ENCODE measurements at regions not wholly inside any gene's neighbourhood (a gene's known extent, or its start where the extent isn't known, plus 50 kb on each side); places are given as distances from the start of the nearest gene placed in this dataset.

DNA sequence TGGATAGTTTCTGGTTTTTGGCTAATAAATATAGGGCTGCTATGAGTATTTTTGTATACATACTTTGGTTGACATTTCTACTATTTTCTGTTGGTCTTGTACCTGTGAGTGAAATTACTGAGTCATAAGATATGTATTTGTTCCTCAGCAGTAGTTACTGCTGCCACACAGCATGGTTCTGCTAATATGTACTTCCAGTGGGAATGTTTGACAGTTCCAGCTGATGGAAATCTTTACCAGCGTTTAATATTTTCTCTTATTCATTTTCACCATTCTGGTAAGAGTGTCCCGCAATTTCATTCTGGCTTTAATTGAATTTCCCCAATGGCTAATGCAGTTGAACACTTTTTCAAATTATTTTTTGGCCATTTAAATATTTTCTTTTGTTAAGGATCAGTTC lies 57.9 kb upstream of the IL1R1 start:
- in situ Hi-C loops (cut with MboI; ENCODE audit: low sequenced_read_pairs, unreplicated experiment): no loop called here
- no peak for DNase-seq (ENCODE audit: low spot score)
- TF ChIP-seq, protein P1, sequence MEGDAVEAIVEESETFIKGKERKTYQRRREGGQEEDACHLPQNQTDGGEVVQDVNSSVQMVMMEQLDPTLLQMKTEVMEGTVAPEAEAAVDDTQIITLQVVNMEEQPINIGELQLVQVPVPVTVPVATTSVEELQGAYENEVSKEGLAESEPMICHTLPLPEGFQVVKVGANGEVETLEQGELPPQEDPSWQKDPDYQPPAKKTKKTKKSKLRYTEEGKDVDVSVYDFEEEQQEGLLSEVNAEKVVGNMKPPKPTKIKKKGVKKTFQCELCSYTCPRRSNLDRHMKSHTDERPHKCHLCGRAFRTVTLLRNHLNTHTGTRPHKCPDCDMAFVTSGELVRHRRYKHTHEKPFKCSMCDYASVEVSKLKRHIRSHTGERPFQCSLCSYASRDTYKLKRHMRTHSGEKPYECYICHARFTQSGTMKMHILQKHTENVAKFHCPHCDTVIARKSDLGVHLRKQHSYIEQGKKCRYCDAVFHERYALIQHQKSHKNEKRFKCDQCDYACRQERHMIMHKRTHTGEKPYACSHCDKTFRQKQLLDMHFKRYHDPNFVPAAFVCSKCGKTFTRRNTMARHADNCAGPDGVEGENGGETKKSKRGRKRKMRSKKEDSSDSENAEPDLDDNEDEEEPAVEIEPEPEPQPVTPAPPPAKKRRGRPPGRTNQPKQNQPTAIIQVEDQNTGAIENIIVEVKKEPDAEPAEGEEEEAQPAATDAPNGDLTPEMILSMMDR (IDR thresholded peaks at IDR 0.05; ENCODE audit: borderline replicate concordance, control extremely low read depth, extremely low read depth, insufficient read depth, missing control alignments): no peak

DNA sequence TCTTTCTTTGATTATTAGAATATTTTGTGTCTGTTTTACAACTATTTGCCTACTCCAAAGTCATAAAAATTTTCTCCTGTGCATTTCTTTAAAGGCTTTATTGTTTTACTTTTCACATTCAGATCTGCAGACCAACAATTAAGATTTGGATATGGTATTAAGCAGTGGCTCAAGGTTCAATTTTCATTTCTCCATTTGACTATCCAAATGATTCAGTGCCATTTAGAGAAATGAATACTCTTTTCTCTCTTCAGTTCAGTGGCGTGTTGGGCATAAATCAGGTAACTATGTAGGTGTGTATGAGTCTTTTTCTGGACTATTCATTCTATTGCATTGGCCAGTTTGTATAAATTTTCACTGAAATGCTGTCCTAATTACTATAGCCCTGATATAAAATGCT lies 57.3 kb upstream of the IL1R1 start:
- in situ Hi-C loops (cut with MboI; ENCODE audit: low sequenced_read_pairs, unreplicated experiment): no loop called here
- TF ChIP-seq, protein P1 (IDR thresholded peaks at IDR 0.05; ENCODE audit: borderline replicate concordance, control extremely low read depth, extremely low read depth, insufficient read depth, missing control alignments): no peak
- no peak for DNase-seq (ENCODE audit: low spot score)

DNA sequence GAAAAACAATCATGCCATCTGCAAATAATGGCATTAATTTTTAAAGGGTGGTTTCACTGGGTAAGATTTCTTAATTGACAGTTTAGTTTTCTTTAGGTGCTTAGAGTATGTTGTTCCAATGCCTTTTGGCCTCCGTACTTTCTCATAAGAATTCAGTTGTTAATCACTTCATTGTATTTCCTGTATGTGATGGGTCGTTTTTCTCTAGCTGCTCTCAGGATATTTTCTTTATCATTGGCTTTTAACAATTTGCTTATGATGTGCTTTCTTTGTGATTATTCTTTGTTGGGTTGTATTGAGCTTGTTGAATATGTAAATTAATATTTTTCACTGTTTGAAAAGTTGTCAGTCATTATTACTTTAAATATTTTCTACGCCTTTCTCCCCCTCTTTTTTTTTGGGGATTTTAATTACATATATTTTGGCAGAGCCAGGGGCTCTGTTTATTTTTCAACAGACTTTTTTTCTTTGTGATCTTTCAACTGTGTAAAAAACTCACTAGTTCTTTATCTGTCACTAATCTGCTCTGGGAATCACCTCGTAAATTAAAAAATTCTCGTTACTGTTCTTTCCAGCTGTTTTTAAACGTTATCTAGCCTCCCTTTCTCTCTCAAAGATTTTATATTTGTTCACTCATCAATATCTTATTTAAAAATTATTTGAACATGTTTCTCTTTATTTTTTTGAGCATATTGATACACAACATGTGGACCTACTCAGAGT lies 56.2 kb upstream of the IL1R1 start:
- TF ChIP-seq, protein P1 (IDR thresholded peaks at IDR 0.05; ENCODE audit: borderline replicate concordance, control extremely low read depth, extremely low read depth, insufficient read depth, missing control alignments): no peak
- in situ Hi-C loops (cut with MboI; ENCODE audit: low sequenced_read_pairs, unreplicated experiment): no loop called here
- no peak for DNase-seq (ENCODE audit: low spot score)

DNA sequence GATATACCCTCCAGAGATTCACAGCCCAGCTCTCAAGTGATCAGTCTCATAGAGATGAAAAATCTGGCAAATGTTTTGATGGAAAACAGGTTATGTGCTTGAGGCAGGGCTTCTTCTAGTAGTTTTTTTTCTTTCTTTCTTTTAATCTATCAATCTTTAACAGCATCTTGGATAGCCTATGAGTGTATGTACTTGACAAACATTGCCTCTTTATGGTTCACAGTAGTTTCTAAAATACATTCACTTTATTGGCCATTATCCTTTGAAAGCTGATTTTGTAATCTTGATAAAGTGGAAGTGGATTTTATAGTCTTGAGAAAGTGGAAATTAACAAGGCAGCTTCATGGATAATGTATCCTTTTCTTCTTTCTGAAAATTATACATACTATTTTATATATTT lies 51.4 kb upstream of the IL1R1 start:
- DNase-seq (ENCODE audit: low spot score): no peak
- in situ Hi-C loops (cut with MboI; ENCODE audit: low sequenced_read_pairs, unreplicated experiment): no loop called here
- TF ChIP-seq, protein P1 (IDR thresholded peaks at IDR 0.05; ENCODE audit: borderline replicate concordance, control extremely low read depth, extremely low read depth, insufficient read depth, missing control alignments): no peak

DNA sequence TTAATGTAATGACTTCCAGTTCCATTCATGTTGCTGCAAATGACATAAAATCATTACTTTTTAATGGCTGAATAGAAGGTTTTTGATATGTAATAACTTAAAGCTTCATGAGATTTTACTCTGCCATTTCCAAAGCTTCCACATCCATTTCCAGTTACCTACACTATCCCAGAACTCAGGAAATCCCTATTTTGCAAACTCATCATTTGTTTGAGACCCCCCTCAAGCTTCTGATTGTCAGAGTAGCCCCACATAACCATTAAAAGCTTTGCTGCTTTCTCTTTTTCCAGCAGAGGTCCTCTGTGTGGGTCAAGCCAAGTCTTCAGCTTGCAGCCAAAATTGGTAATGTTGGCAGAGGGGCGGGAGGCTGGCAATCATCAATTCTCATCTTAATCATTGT lies 50.6 kb upstream of the IL1R1 start:
- DNase-seq (ENCODE audit: low spot score): no peak
- in situ Hi-C loops (cut with MboI; ENCODE audit: low sequenced_read_pairs, unreplicated experiment): no loop called here
- TF ChIP-seq, protein P1 (IDR thresholded peaks at IDR 0.05; ENCODE audit: borderline replicate concordance, control extremely low read depth, extremely low read depth, insufficient read depth, missing control alignments): no peak

DNA sequence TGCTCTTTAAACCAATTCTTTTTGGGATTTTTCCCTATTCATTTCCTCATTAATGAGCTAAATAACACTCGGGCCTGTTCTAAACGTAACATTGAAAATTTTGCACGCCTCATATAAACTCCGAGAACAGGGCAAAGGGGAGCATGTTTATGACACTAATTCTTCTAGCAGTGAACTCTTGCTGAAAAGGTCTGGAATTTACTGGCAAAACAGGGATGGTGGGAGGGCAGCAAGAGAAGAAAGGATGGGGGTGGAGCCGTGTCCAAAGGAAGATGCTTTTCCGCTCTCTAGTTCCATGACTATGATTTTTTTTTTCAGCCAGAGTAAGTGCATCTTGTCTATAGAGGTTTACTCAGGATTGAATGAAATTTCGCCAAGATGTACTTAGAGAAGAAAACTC lies 50.0 kb upstream of the IL1R1 start:
- TF ChIP-seq, protein P1 (IDR thresholded peaks at IDR 0.05; ENCODE audit: borderline replicate concordance, control extremely low read depth, extremely low read depth, insufficient read depth, missing control alignments): no peak
- DNase-seq (ENCODE audit: low spot score): no peak
- in situ Hi-C loops (cut with MboI; ENCODE audit: low sequenced_read_pairs, unreplicated experiment): no loop called here
